Retina (tissue), 1 donor: ENCODE measurements at regions not wholly inside any gene's neighbourhood (a gene's known extent, or its start where the extent isn't known, plus 50 kb on each side); places are given as distances from the start of the nearest gene placed in this dataset.

Source experiments
- DNase-seq: peaks from one replicate; pipeline ENCODE4 v3.0.0-alpha.2; 2016

- peak; percentile 86 for DNase-seq
These were observed 51.5 kb upstream of the LRRC32 start for GRCh38 chr11:76721755-76722677.

DNA sequence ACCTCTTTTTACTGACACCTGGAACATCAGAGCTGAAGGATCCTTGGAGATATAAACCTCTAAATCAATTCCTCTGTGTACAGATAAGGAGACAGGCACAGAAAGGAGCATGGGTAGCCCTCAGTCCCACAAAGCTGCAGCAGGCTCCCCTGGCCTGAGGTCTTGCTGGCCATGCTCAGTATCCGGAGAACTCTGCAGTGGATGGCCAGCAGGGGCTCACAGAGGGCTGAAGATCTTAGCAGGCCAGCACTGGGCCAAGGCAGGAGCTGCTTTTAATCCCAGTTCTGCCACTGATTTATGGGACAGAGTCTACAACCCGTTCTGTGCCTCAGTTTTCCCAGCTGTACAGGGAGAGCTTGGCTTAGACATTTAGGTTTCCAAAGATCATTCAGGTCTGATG lies 52.6 kb upstream of the LRRC32 start:
- DNase-seq = no peak

DNA sequence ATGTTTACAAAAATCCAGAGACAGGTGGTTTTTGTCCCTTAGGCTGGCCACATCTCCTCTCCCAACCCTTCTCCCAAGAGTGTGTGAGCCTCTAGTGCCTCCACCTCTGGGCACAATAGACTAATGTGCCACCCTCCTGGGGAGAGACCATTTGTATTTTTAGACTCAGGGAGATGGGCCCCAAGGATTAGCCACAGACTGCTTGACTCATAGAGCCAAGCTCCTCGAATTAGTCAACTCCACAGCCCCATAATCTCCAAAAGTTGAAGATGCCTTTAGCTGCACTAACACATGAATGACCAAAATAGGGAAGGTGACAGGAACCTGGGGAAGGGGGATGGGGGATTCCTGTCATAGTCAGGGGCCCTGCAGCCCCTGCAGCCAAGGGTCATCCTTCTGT lies 53.0 kb upstream of the LRRC32 start:
- DNase-seq = no peak

DNA sequence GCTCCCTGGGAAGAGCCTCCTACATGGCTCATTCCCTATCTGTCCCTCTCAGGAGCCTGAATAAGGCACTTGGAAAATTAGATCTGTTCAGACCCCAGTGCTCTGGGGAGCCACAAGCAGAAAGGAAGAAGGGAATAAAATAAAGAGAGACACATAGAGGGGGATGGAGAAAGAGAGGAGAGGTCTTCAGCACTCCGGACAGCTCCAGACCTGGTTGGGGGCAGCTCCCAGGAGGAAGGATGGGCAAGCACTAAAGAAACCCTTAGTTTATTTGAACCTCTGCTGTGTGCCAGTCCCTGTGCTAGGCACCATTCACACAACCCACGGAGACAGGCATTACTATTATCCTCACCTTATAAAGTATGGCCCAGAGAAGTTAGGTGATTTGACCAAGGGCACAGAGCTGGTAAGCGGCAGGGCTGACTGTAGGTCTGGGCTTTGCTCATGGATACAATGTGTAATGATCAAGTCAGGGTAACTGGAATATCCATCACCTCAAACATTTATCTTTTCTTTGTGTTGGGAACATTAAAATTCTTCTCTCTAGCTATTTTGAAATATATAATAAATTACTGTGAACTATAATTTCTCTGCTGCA lies 53.7 kb upstream of the LRRC32 start:
- DNase-seq = no peak

DNA sequence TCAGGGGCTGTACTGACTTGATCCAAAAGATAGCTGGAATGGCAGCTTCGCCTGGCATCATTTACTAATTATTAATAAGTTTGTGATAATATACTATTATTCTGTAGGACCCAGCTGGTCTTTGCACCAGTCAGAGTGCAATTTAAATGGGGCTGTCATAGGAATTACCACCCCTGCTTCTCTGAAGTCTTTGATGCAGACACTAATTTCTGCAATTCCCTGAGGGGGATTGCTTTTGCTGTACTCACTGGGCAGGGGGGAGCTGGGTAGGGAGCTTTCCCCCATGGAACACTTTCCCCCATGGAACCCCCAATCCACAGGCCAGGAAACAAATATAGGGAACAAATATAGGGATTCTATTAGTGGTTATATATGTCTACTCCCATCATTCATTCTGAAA lies 54.9 kb upstream of the TSKU start:
- DNase-seq = peak; percentile 56

DNA sequence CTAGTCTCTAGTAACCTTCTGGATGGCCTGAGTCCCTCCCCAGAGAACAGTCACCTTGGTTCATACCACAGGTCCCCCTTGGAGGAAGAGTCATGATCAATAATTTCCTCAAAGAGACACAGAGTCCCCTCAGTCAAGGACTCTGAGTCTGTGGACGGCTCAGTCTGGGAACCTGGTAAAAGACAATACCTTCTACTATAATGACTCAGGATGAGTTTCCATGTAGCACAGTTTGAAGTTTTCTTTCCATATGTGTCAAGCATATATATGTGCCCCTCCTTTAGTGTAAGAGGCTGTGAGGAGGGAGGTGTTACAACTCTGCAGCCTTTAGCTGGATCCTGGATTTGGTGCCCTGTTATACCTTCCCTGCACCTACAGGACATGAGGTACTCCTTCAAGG lies 54.4 kb upstream of the TSKU start:
- no peak for DNase-seq

DNA sequence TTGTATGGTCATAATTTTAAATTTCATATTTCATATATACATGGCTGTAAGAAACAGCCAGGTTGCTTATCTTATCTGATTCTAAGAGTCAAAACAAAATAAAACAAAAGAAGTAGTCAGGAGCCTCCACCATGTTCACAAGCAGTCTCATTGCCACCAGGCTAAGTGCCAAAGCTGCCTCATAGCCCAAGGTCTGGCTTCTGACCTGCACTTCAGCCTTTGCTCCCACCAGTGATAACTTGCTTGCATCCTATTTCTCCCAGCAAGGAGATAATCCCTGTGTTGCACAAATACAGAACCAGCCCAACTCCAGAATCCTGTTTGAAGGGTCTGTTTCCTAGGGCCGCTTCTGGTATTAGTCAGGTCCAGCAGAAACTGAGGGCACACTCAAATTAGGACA lies 53.9 kb upstream of the TSKU start:
- DNase-seq = no peak

- no peak for DNase-seq
These were observed 52.1 kb upstream of the TSKU start for GRCh38 chr11:76730887-76731565.

- DNase-seq = no peak
These were observed 50.5 kb upstream of the TSKU start for GRCh38 chr11:76732643-76733042.
